Thymus (tissue), 11 donors: ENCODE measurements at regions not wholly inside any gene's neighbourhood (a gene's known extent, or its start where the extent isn't known, plus 50 kb on each side); places are given as distances from the start of the nearest gene placed in this dataset.

Source experiments
- DNase-seq, 9 donors: peaks; one replicate each; pipeline ENCODE4 v3.0.0-alpha.2; 2013; ENCODE audit warnings: low spot score in 9 of 9, low read depth in 6 of 9, missing footprints in 1 of 9
- H3K27ac ChIP-seq, 2 donors: one replicate each; pipeline ENCODE4 v1.5.1; 2013; ENCODE audit warnings: control low read depth in 1 of 2, low read depth in 1 of 2, low read length in 1 of 2, mild to moderate bottlenecking in 1 of 2, moderate library complexity in 1 of 2
- H3K27me3 ChIP-seq, 2 donors: one replicate each; pipeline ENCODE4 v1.5.1; 2013; ENCODE audit warnings: low read length in 1 of 2; ENCODE audit not compliant: control insufficient read depth in 2 of 2, insufficient read depth in 1 of 2
- H3K36me3 ChIP-seq, 2 donors: one replicate each; pipeline ENCODE4 v1.5.1; 2013; ENCODE audit warnings: low read length in 1 of 2, mild to moderate bottlenecking in 1 of 2, moderate library complexity in 1 of 2; ENCODE audit not compliant: control insufficient read depth in 2 of 2, insufficient read depth in 2 of 2
- H3K4me1 ChIP-seq, 2 donors: one replicate each; pipeline ENCODE4 v1.5.1; 2013; ENCODE audit warnings: low read length in 2 of 2; ENCODE audit not compliant: control insufficient read depth in 2 of 2, insufficient read depth in 2 of 2
- H3K4me3 ChIP-seq, 2 donors: one replicate each; pipeline ENCODE4 v1.5.1; 2013; ENCODE audit warnings: low read length in 2 of 2, control low read depth in 1 of 2, mild to moderate bottlenecking in 1 of 2
- H3K9me3 ChIP-seq, 2 donors: one replicate each; pipeline ENCODE4 v1.5.1; 2013; ENCODE audit warnings: low read length in 1 of 2, mild to moderate bottlenecking in 1 of 2; ENCODE audit not compliant: control insufficient read depth in 2 of 2, insufficient read depth in 1 of 2
- WGBS: extraction: QIAGEN DNeasy Blood & Tissue Kit; methylation state at CpG from one replicate; pipeline ENCODE4 v1.1.7; 2013; 5-methylcytosine and 5-hydroxymethylcytosine counted together
- donor health status: healthy.

GRCh38 chr6:5854899-5855298, 151.8 kb downstream of the NRN1 start:
- H3K27me3 ChIP-seq, result peaks cover 5 to 19% of the 10 kb centered on the region in 2 donors
- H3K4me3 ChIP-seq, result no peak overlapping the region
- 75% methylated on average over 5 of the region's 5 CpGs for WGBS
- H3K4me1 ChIP-seq, result peaks cover 0 to 14% of the 10 kb centered on the region in 2 donors
- no peak overlapping the region for H3K27ac ChIP-seq
- DNase-seq, result no peak
- no peaks in the 10 kb centered on the region for H3K36me3 ChIP-seq
- H3K9me3 ChIP-seq, result peaks cover 0 to 2% of the 10 kb centered on the region in 2 donors

GRCh38 chr6:5851261-5851757, 155.4 kb downstream of the NRN1 start:
- Histone ChIP-seq H3K4me1 (peaks cover 0 to 14% of the 10 kb centered on the region in 2 donors), H3K27me3 (peaks cover 7 to 30% of the 10 kb centered on the region in 2 donors), H3K4me3 (peak overlapping the region; percentile 37 to 44), H3K36me3 (no peaks in the 10 kb centered on the region), H3K9me3 (peaks cover 0 to 2% of the 10 kb centered on the region in 2 donors), H3K27ac (no peak overlapping the region)
- WGBS, result 2% methylated on average over 34 of the region's 34 CpGs
- peak in 6 of 9 donors; percentile 50 to 84 (median 66) for DNase-seq

GRCh38 chr6:5850848-5851255, 155.9 kb downstream of the NRN1 start:
- Histone ChIP-seq H3K9me3 (peaks cover 0 to 2% of the 10 kb centered on the region in 2 donors), H3K36me3 (no peaks in the 10 kb centered on the region), H3K4me3 (peak overlapping the region; percentile 37 to 44), H3K27ac (no peak overlapping the region), H3K27me3 (peaks cover 7 to 30% of the 10 kb centered on the region in 2 donors), H3K4me1 (peaks cover 0 to 14% of the 10 kb centered on the region in 2 donors)
- no peak for DNase-seq
- WGBS, result 6% methylated on average over 16 of the region's 16 CpGs

- Histone ChIP-seq H3K4me3 (no peak overlapping the region), H3K4me1 (peaks cover 0 to 14% of the 10 kb centered on the region in 2 donors), H3K36me3 (no peaks in the 10 kb centered on the region), H3K27ac (no peak overlapping the region), H3K27me3 (peaks cover 9 to 29% of the 10 kb centered on the region in 2 donors), H3K9me3 (peaks cover 0 to 2% of the 10 kb centered on the region in 2 donors)
- DNase-seq, result no peak
- 71% methylated on average over 2 of the region's 2 CpGs for WGBS
Observed at GRCh38 chr6:5846889-5847288, 159.8 kb downstream of the NRN1 start.

GRCh38 chr6:5846335-5846734, 160.4 kb downstream of the NRN1 start:
- 99% methylated on average over 7 of the region's 7 CpGs for WGBS
- Histone ChIP-seq H3K27me3 (peaks cover 6 to 24% of the 10 kb centered on the region in 2 donors), H3K27ac (no peak overlapping the region), H3K4me1 (peaks cover 0 to 9% of the 10 kb centered on the region in 2 donors), H3K4me3 (no peak overlapping the region), H3K36me3 (no peaks in the 10 kb centered on the region), H3K9me3 (peaks cover 0 to under 1% of the 10 kb centered on the region in 2 donors)
- no peak for DNase-seq

- no peak for DNase-seq
- peaks cover 3% of the 10 kb centered on the region in 2 donors for H3K27me3 ChIP-seq
- no peaks in the 10 kb centered on the region for H3K4me1 ChIP-seq
- H3K36me3 ChIP-seq, result no peaks in the 10 kb centered on the region
- no peak overlapping the region for H3K4me3 ChIP-seq
- no peak overlapping the region for H3K27ac ChIP-seq
- H3K9me3 ChIP-seq, result no peaks in the 10 kb centered on the region
- WGBS, result 95% methylated on average over 5 of the region's 5 CpGs
Observed at GRCh38 chr6:5843078-5843477, 163.6 kb downstream of the NRN1 start.

GRCh38 chr6:5840734-5841390, 165.9 kb downstream of the NRN1 start:
- Histone ChIP-seq H3K4me1 (no peaks in the 10 kb centered on the region), H3K4me3 (no peak overlapping the region), H3K27ac (no peak overlapping the region), H3K9me3 (no peaks in the 10 kb centered on the region), H3K27me3 (peaks cover 0 to 3% of the 10 kb centered on the region in 2 donors), H3K36me3 (no peaks in the 10 kb centered on the region)
- WGBS, result 88% methylated on average over 8 of the region's 8 CpGs
- DNase-seq, result no peak

GRCh38 chr6:5838656-5839396, 167.9 kb downstream of the NRN1 start:
- no peak for DNase-seq
- peaks cover 0 to 7% of the 10 kb centered on the region in 2 donors for H3K4me1 ChIP-seq
- no peak overlapping the region for H3K27ac ChIP-seq
- no peaks in the 10 kb centered on the region for H3K27me3 ChIP-seq
- no peak overlapping the region for H3K4me3 ChIP-seq
- H3K9me3 ChIP-seq, result no peaks in the 10 kb centered on the region
- 93% methylated on average over 8 of the region's 8 CpGs for WGBS
- no peaks in the 10 kb centered on the region for H3K36me3 ChIP-seq

GRCh38 chr6:5837323-5837722, 169.4 kb downstream of the NRN1 start:
- peaks cover 6 to 20% of the 10 kb centered on the region in 2 donors for H3K4me1 ChIP-seq
- 97% methylated on average over 9 of the region's 9 CpGs for WGBS
- no peak overlapping the region for H3K4me3 ChIP-seq
- no peaks in the 10 kb centered on the region for H3K36me3 ChIP-seq
- H3K27ac ChIP-seq, result no peak overlapping the region
- H3K9me3 ChIP-seq, result no peaks in the 10 kb centered on the region
- no peak for DNase-seq
- no peaks in the 10 kb centered on the region for H3K27me3 ChIP-seq
